Amniotic epithelial cell (primary cell): ENCODE measurements at regions not wholly inside any gene's neighbourhood (a gene's known extent, or its start where the extent isn't known, plus 50 kb on each side); places are given as distances from the start of the nearest gene placed in this dataset.
"Not testable (repeated sequence)": the region's sequence is repeated elsewhere in the genome, so short reads cannot be mapped to it uniquely, and the experiment has no call there.

Source experiments
- DNase-seq: peaks from one replicate; pipeline ENCODE4 v3.0.0-alpha.2; 2010; ENCODE audit warnings: low read depth

DNA sequence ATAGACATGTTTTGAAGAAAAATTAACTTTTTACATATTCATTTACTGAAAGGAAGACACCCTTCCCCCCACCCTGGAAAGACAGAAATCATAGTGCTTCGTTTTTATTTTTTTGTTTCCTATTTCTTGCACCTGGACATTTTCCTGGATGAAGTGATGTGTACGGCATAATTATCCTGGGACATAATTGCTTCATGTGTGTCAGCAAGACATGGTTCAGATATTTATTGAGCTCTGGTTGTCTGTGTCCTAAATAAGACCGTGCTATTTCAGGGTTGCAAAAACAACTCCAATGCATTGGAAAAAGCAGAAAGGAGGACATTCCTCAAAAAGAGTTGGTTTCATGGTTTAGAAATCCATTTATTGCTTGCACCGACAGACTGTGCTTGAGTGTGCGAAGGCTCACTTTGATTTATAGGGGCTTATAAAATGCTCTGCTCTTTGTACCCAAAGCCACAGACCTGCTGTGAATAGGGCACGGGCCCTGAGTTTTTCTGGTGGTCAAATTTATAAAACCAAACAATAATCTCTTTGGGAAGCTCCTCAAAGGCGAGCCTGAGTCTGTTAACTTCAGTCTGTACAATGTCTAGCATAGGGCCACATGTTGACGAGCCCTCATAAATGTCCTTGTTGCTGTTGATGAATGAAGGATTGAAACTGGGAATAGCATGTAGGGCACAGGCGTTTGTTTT lies 179.5 kb downstream of the SOX4 start:
- no peak for DNase-seq

DNA sequence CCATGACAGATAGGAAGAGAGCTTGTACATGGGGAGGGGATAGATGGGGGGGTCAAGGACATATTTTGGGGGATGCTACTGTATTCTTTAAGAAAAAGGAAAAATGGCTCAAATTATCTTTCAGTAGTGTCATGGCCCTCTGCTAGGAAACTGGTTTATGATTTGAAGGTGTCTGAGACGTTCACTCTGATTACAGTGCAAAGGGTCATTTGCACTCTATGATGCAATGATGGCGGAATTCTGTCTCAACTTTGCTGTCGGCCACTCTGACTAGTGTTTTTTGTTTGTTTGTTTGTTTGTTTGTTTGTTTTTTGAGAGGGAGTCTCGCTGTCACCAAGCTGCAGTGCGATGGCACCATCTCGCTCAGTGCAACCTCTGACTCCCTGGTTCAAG lies 180.0 kb downstream of the SOX4 start:
- DNase-seq = no peak

GRCh38 chr6:21777846-21778245 lies 184.3 kb downstream of the SOX4 start:
- DNase-seq = no peak

DNA sequence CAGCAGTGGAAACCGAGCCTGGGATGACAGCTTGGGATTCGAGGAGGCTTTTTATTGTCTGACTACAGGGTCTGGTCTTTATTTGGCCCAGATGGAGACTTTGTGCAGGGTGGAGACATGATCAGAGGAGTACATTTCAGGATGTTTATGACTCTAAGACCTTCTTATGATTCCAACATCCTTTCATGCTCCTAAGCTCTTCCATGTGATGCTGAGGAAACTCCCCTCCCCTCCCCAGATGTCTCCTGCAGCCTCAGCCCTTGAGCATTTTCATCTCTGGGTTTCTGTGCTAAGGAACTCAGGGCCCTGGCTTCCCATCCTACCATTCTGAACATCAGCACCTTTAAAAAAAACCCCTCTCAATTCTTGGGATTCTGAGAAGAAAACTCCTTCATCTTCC lies 186.6 kb downstream of the SOX4 start:
- DNase-seq = no peak

DNA sequence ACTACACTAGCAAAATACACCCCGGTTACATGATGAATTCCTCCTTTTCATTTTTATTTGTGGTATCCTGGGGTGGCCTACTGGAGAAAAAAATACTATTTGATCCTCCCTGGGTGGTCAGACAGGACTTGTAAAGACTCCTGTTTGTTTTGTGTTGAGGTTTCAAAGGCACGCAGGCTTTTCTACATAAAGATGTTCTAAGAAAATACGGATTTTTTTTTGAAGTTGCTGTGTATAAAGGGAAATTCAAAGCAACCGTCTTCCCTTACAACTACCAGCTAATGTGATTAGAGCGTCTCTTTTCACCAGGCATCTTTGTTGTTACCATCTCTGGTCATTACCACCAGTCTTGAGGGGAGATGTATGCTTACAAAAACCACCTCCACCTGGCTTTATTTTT lies 187.1 kb downstream of the SOX4 start:
- DNase-seq = no peak

DNA sequence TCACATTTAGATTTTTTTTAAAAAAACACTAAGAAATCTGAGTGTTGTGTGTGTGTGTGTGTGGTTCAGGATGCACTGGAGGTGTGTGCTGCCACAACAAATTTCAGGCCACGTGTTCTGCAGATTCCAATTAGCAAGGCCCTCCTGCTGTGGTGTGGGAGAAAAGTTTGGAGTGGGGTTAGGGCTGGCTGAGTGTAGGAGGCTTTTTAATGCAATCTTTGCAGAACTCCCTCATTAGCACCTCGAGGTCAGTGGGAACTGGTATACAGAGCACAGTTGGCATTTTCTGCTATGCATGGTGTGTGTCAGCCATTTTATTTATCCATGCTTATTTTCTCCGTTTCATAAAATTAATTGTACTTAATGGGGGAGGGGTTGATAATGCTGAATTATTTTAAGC lies 187.6 kb downstream of the SOX4 start:
- no peak for DNase-seq

GRCh38 chr6:21785164-21785563 lies 191.6 kb downstream of the SOX4 start:
- DNase-seq = no peak

DNA sequence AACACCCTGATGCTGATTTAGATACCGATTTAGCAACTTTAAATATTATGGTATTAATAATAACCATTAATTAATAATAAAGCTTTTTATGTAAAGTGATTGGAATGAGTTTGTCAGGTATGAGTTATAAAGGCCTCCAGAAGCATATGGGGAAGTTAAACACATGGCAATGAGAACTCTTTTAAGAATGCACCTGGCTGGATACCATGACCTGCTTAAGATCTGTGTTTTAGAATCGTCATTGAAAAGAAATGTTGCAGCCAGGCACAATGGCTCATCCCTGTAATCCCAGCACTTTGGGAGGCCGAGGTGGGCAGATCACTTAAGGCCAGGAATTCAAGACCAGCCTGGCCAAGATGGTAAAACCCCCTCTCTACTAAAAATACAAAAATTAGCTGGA lies 197.5 kb downstream of the SOX4 start:
- peak; percentile 60 for DNase-seq

GRCh38 chr6:21791581-21791980 lies 198.0 kb downstream of the SOX4 start:
- peak; percentile 100 for DNase-seq

DNA sequence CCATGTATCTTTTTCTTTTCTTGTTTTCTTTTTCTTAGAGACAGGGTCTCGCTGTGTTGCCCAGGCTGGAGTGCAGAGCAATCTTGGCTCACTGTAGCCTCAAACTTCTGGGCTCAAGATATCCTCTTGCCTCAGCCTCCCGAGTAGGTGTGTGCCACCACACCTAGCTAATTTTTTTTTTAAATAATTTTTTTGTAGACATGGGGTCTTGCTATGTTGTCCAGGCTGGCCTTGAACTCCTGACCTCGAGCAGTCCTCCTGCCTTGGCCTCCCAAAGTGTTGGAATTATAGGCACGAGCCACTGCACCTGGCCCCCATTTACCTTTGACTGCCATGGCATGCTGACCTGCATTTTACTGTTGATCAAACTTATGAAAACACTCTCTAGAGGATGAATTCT lies 198.6 kb downstream of the SOX4 start:
- no peak for DNase-seq

DNA sequence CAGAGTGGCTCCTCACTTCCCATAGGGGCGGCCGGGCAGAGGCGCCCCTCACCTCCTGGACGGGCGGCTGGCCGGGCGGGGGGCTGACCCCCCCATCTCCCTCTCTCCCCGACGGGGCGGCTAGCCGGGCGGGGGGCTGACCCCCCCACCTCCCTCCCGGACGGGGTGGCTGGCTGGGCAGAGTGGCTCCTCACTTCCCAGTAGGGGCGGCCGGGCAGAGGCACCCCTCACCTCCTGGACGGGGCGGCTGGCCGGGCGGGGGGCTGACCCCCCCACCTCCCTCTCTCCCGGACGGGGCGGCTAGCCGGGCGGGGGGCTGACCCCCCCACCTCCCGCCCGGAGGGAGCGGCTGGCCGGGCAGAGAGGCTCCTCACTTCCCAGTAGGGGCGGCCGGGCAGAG lies 203.4 kb downstream of the SOX4 start:
- not testable (repeated sequence) for DNase-seq

DNA sequence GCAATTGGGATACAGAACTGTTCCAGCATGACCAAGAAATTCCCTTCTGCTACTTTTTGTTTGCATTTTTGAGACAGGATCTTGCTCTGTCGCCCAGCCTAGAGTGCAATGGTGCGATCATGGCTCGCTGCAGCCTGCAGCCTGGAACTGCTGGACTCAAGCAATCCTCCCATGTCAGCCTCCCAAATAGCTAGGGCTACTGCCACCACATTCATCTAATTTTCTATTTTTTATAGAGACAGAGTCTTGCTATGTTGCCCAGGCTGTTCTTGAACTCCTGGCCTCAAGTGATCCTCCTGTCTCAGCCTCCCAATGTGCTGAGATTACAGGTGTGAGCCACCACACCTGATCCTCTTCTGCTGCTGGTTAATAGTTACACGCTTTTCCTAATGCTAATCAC lies 204.9 kb downstream of the SOX4 start:
- DNase-seq = no peak

DNA sequence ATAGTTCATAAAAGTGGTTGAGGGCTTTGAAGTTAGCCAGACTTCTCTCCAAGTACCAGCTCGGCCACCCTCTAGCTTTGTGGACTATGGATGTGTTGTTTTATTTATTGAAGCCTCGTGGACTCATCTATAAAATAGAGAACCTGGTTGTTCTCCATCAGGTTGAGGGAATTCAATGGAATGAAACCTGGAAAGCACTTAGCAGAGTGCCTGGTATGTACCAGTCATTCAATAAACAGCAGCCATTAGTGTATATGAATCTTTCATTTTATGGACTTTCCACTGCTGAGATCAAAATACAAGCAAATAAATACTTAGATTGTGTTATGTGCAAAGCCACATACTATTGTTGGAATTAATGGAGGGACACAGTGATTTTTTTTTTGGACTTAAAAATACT lies 206.8 kb downstream of the SOX4 start:
- no peak for DNase-seq

GRCh38 chr6:21800948-21801438 lies 207.4 kb downstream of the SOX4 start:
- no peak for DNase-seq

GRCh38 chr6:21801446-21802174 lies 208.1 kb downstream of the SOX4 start:
- DNase-seq = no peak

- no peak for DNase-seq
Measured at GRCh38 chr6:21802175-21802822, 208.7 kb downstream of the SOX4 start.

GRCh38 chr6:21804941-21805610 lies 211.5 kb downstream of the SOX4 start:
- peak; percentile 34 for DNase-seq

DNA sequence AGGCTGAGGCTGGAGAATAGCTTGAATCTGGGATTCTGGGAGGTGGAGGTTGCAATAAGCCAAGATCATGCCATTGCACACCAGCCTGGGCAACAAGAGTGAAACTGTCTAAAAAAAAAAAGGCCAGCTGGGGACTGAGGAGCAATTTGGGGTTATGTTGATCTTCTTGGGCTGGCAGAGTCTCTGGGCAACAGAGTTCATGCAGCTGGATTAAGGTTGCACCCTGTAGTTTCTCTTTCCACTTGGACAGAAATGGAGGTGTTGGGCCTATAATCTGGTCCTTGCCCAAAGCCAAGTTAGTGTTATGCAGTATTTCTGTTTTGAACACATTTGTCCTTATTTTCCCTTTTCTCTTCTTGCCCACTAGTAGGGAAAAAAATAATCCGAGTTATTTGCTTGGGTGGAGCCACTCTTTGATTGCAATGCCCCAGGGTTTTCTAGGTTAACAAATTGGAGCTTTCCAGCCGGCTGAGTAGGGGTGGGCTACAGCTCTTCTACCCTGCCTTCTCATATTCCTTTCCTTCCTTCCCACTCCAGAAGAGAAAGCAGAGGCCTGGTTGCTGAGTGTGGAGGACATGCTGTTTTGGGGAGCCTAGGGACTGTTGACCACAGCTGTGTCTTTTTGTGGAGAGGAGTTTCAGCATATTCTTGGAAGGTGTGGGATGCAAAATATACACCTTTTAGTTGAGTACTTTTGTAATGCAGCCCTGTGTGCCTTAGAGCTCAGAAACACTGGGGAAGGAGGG lies 213.9 kb downstream of the SOX4 start:
- DNase-seq = no peak

DNA sequence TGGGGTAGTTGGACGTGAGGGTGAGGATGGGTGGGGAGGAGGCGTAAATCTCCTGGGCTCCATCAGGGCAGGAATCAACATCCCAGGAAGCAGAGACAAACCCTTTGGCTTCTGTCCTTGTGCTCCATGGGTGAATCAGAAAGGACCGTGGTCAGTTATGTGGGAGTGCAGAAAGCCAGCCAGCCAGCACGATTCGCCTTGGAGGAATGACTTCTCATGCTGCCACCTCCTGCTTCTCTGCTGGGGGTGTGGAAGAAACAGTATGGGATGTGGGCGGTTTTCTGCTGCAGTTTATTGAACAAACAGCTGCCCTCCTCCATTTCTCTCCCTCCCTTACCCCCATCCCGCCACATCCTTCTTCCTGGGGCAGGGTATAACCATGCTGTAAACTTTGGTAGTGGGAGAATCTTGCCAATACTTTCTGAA lies 214.5 kb downstream of the SOX4 start:
- peak; percentile 48 for DNase-seq

DNA sequence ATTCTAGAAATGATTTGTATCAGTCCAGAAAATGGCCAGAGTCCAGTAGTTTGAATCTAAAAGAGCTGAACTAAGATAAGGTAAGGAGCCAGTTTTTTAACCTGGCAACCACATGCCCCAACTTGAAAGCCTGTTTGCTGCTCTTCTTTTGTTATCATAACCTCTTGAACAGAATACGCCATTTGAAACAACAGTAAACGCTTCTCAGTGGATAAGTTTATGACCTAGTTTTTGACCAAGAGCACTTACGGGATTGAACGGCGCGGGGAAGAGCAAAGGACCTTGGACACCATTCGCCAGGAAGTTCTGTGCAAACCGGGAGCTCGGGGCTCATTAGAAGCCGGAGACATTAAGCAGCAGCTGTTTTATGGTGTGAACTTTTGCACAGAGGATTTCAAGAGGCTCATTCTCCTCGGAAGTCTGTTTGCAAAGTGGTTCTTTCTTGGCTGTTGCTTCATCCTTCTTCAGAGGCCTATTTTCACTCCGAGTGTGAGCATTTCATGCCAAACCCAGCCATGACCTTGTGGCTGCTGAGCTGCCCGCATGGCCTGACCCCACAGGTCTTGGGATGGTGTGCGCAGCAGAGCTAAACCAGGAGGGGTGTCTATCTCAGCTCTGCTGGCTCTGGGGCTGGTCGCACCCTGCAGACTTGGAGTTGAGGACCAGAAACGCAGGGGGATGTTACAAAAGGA lies 215.1 kb downstream of the SOX4 start:
- DNase-seq = peak; percentile 40

DNA sequence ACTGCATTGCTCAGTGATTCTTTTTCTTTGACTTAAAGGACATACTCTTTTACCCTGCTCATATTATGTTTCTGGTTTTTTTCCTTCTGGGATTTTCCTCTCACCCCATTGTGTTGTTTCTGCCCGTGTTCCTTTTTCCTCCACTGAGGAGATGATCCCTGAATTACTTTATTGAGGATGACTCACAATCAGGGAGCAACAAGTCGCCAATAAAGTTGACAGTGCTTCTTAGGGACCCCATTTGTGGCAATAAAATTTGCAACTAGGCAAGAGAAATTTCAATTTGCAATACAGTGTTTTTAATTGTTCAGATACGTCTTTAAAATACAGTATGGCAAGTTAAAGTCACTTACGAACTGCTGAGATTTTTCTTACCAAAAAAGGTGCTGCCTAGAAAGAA lies 217.9 kb downstream of the SOX4 start:
- DNase-seq = no peak
